ENCODE measurements at regions not wholly inside any gene's neighbourhood (a gene's known extent, or its start where the extent isn't known, plus 50 kb on each side); places are given as distances from the start of the nearest gene placed in this dataset.
"Not testable (repeated sequence)": the region's sequence is repeated elsewhere in the genome, so short reads cannot be mapped to it uniquely, and the experiment has no call there.

DNA sequence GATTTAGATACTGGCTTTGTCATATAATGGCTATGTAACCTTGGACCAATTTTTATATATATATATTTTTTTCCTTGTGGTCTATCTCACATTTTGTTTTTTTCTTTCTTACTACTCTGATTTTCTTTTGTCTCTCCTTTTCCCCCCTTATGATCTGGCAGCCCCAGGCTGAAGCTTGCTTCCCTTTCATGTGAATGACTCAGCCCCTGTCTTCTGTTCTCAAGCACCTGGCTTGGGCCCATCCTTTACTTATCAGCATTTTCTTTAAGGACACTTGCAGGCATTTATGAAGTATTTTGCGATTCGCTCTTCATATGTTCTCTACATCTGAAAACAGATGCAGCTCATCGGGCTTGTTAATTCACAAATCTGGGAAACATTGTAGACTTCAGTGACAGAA is 163.6 kb downstream of the SPRY2 start:
- DNase-seq: peak; percentile 12
- H3K36me3 ChIP-seq (replicated peaks; ENCODE audit: control insufficient read depth, insufficient read depth, low read length): no peaks in the 10 kb centered on the region
- H3K27me3 ChIP-seq (ENCODE audit: control insufficient read depth, insufficient read depth, low read length): no peaks in the 10 kb centered on the region
- no peak overlapping the region for H3K4me3 ChIP-seq (ENCODE audit: insufficient read depth, low read depth, low read length)

DNA sequence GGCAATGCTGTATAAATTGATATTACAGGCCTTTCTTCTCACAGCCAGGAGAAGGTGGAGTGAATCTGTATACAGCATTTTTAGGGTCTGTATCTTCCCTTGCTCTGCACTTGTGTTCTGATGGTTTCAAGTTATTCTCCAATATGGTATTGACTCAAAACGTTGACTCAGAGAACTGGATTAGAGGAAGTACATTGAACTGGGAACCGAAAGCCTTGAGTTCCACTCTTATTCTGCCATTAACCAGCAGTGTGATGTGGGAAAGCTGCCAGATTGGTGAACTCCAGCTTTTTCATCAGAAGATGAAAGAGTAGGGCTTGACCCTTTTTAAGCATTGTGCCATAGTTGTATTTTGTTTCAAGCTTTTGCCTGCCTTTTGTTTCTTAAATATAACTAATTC is 167.7 kb downstream of the SPRY2 start:
- Histone ChIP-seq H3K27me3 (ENCODE audit: control insufficient read depth, insufficient read depth, low read length) (no peaks in the 10 kb centered on the region), H3K4me3 (ENCODE audit: insufficient read depth, low read depth, low read length) (no peak overlapping the region), H3K36me3 (replicated peaks; ENCODE audit: control insufficient read depth, insufficient read depth, low read length) (no peaks in the 10 kb centered on the region)
- DNase-seq: no peak

GRCh38 chr13:80171096-80171495 is 169.8 kb downstream of the SPRY2 start:
- no peak for DNase-seq
- Histone ChIP-seq H3K27me3 (ENCODE audit: control insufficient read depth, insufficient read depth, low read length) (no peaks in the 10 kb centered on the region), H3K4me3 (ENCODE audit: insufficient read depth, low read depth, low read length) (no peak overlapping the region), H3K36me3 (replicated peaks; ENCODE audit: control insufficient read depth, insufficient read depth, low read length) (no peaks in the 10 kb centered on the region)

DNA sequence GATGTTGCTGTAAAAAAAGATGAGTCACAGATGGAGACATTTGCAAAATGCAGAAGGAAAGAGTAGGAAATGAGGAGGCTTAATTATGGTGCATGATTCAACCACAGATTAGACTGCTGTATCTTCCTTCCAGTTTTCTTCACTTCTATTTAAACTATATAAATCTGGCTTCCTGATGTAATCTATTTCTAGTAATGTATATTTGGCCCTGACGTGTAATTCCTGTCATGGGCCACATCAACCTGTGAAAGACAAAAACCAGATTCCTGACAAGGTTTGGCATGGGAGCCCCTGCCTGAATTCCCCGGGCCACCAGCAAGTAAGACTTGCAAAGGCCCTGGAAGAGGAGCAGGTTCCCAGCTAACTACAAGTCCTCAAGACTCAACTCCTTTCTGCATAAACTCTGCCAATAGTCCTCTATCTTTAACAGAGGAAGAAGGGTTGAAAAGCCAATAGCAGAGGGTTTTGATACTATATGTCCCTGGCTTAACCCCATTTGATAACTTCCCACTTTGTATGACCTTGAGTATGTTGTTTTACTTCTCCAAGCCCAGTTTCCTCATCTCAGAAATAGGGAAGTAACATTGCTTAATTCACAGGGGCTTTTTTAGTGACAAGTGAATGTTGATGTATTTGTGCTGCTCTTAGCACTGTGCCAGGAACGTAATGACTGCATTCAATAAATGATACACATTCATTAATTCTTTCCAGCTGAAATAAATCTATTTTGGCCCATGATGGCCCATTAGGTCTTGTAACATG is 172.7 kb downstream of the SPRY2 start:
- Histone ChIP-seq H3K27me3 (ENCODE audit: control insufficient read depth, insufficient read depth, low read length) (no peaks in the 10 kb centered on the region), H3K36me3 (replicated peaks; ENCODE audit: control insufficient read depth, insufficient read depth, low read length) (no peaks in the 10 kb centered on the region), H3K4me3 (ENCODE audit: insufficient read depth, low read depth, low read length) (no peak overlapping the region)
- DNase-seq: no peak

- no peaks in the 10 kb centered on the region for H3K36me3 ChIP-seq (replicated peaks; ENCODE audit: control insufficient read depth, insufficient read depth, low read length)
- no peak for DNase-seq
- H3K27me3 ChIP-seq (ENCODE audit: control insufficient read depth, insufficient read depth, low read length): no peaks in the 10 kb centered on the region
- no peak overlapping the region for H3K4me3 ChIP-seq (ENCODE audit: insufficient read depth, low read depth, low read length)
These were observed 174.6 kb downstream of the SPRY2 start for GRCh38 chr13:80166352-80166751.

GRCh38 chr13:80164462-80164861 is 176.5 kb downstream of the SPRY2 start:
- no peak overlapping the region for H3K4me3 ChIP-seq (ENCODE audit: insufficient read depth, low read depth, low read length)
- H3K27me3 ChIP-seq (ENCODE audit: control insufficient read depth, insufficient read depth, low read length): no peaks in the 10 kb centered on the region
- no peaks in the 10 kb centered on the region for H3K36me3 ChIP-seq (replicated peaks; ENCODE audit: control insufficient read depth, insufficient read depth, low read length)
- no peak for DNase-seq

DNA sequence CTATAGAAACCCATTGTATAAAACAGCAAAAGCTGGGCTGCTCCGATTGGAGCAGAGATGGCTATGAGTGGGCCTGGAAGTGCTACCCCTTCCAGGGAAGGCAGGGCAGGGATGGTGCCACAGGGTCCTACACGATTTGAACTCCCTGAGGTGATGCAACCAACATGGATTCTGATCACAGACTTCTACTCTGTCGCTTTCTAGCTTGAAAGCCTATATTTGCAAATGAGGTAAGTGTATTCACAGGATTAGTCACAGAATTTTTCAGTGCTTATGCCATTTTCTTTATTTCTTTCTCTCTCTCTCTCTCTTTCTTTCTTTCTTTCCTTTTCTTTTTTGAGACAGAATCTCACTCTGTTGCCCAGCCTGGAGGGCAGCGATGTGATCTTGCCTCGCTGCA is 179.0 kb downstream of the SPRY2 start:
- no peaks in the 10 kb centered on the region for H3K27me3 ChIP-seq (ENCODE audit: control insufficient read depth, insufficient read depth, low read length)
- H3K36me3 ChIP-seq (replicated peaks; ENCODE audit: control insufficient read depth, insufficient read depth, low read length): no peaks in the 10 kb centered on the region
- no peak overlapping the region for H3K4me3 ChIP-seq (ENCODE audit: insufficient read depth, low read depth, low read length)
- no peak for DNase-seq

- no peak for DNase-seq
- Histone ChIP-seq H3K4me3 (ENCODE audit: insufficient read depth, low read depth, low read length) (no peak overlapping the region), H3K27me3 (ENCODE audit: control insufficient read depth, insufficient read depth, low read length) (no peaks in the 10 kb centered on the region), H3K36me3 (replicated peaks; ENCODE audit: control insufficient read depth, insufficient read depth, low read length) (no peaks in the 10 kb centered on the region)
These were observed 179.7 kb downstream of the SPRY2 start for GRCh38 chr13:80161219-80161618.

- no peaks in the 10 kb centered on the region for H3K27me3 ChIP-seq (ENCODE audit: control insufficient read depth, insufficient read depth, low read length)
- no peak overlapping the region for H3K4me3 ChIP-seq (ENCODE audit: insufficient read depth, low read depth, low read length)
- DNase-seq: no peak
- H3K36me3 ChIP-seq (replicated peaks; ENCODE audit: control insufficient read depth, insufficient read depth, low read length): no peaks in the 10 kb centered on the region
These were observed 180.8 kb downstream of the SPRY2 start for GRCh38 chr13:80160110-80160509.

DNA sequence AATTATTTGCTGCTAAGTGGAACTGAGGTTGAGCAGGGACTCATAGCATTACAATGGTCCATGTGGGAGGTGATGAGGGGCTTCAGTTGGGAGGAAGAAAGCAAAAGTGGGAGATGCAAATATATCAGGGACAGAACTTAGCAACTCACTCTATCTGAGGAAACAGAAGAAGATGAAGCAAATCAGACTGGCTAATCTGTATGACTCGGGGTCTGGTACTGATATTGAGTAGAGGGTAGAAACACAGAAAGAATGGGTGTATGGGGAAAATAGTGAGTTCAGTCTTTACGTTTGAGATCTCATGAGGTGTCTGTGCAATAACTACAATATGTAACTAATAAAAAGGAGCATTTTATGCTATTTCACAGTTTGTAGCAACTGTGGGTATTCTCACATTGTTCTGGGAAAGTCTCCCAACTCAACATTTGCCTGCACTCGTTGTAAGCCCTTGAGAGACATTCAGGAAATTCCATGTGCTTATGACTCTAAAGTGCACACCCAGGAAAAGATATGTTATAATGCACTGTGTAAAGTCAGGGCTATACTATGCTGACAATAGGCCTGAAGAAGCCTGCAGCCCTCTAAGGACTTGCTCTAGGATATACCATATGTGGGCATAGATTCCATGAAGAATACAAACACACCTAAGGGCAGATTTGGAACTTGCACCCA is 183.5 kb downstream of the SPRY2 start:
- no peaks in the 10 kb centered on the region for H3K36me3 ChIP-seq (replicated peaks; ENCODE audit: control insufficient read depth, insufficient read depth, low read length)
- DNase-seq: no peak
- H3K4me3 ChIP-seq (ENCODE audit: insufficient read depth, low read depth, low read length): no peak overlapping the region
- H3K27me3 ChIP-seq (ENCODE audit: control insufficient read depth, insufficient read depth, low read length): no peaks in the 10 kb centered on the region

DNA sequence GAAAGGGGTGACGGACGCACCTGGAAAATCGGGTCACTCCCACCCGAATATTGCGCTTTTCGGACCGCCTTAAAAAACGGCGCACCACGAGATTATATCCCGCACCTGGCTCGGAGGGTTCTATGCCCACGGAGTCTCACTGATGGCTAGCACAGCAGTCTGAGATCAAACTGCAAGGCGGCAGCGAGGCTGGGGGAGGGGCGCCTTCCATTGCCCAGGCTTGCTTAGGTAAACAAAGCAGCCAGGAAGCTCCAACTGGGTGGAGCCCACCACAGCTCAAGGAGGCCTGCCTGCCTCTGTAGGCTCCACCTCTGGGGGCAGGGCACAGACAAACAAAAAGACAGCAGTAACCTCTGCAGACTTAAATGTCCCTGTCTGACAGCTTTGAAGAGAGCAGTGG is 188.8 kb downstream of the SPRY2 start:
- H3K36me3 ChIP-seq (replicated peaks; ENCODE audit: control insufficient read depth, insufficient read depth, low read length); DNase-seq; H3K4me3 ChIP-seq (ENCODE audit: insufficient read depth, low read depth, low read length): not testable (repeated sequence)

GRCh38 chr13:80151016-80151415 is 189.9 kb downstream of the SPRY2 start:
- Histone ChIP-seq H3K36me3 (replicated peaks; ENCODE audit: control insufficient read depth, insufficient read depth, low read length) (no peaks in the 10 kb centered on the region), H3K4me3 (ENCODE audit: insufficient read depth, low read depth, low read length) (no peak overlapping the region), H3K27me3 (ENCODE audit: control insufficient read depth, insufficient read depth, low read length) (no peaks in the 10 kb centered on the region)
- no peak for DNase-seq

More for the DNA sequence above, 188.8 kb downstream of the SPRY2 start:
- H3K27me3 ChIP-seq (ENCODE audit: control insufficient read depth, insufficient read depth, low read length): not testable (repeated sequence)

DNA sequence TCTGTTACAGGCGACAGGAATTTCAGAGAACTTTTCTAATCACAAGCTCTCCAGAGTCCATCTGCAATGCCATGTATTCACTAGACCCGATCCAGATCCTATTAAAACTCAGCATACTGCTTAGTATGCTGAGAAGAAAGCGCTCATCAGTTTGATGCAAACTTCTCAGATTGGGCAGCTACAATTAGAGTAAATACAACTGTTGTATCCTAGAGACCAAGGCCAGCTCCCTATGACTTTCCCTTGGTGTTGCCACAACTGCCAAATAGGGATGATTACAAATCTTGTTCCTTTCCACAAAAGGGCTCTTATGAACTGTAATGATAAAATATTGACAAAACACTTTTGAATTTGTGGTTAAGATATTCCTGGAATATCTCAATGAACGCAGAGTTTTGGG is 191.2 kb downstream of the SPRY2 start:
- H3K27me3 ChIP-seq (ENCODE audit: control insufficient read depth, insufficient read depth, low read length): no peaks in the 10 kb centered on the region
- no peak for DNase-seq
- no peak overlapping the region for H3K4me3 ChIP-seq (ENCODE audit: insufficient read depth, low read depth, low read length)
- H3K36me3 ChIP-seq (replicated peaks; ENCODE audit: control insufficient read depth, insufficient read depth, low read length): no peaks in the 10 kb centered on the region

- no peaks in the 10 kb centered on the region for H3K36me3 ChIP-seq (replicated peaks; ENCODE audit: control insufficient read depth, insufficient read depth, low read length)
- H3K4me3 ChIP-seq (ENCODE audit: insufficient read depth, low read depth, low read length): no peak overlapping the region
- H3K27me3 ChIP-seq (ENCODE audit: control insufficient read depth, insufficient read depth, low read length): no peaks in the 10 kb centered on the region
- DNase-seq: no peak
These were observed 195.7 kb downstream of the SPRY2 start for GRCh38 chr13:80145171-80145690.

DNA sequence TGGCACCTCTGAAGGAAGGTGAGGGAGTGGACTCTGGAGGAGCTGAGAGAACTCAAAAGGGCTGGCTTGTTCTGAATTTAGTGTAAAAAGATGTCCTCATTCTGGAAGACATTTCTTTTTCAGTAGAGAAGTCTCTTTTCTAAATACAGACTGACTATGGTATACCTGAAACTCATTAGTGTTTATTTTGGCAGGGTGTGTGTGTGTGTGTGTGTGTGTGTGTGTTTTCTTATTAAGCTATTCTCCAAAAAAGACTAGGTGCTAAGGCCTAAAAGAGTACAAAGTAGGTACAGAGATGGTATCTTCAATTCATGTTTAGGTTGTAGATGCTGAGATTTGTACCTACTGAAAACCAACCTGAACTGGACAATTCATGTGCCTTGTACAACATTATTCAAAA is 196.4 kb downstream of the SPRY2 start:
- Histone ChIP-seq H3K4me3 (ENCODE audit: insufficient read depth, low read depth, low read length) (no peak overlapping the region), H3K27me3 (ENCODE audit: control insufficient read depth, insufficient read depth, low read length) (no peaks in the 10 kb centered on the region), H3K36me3 (replicated peaks; ENCODE audit: control insufficient read depth, insufficient read depth, low read length) (no peaks in the 10 kb centered on the region)
- DNase-seq: no peak
